CD4-positive, alpha-beta T cell treated with Interleukin-17A for 1 hour (primary cell): ENCODE measurements at regions not wholly inside any gene's neighbourhood (a gene's known extent, or its start where the extent isn't known, plus 50 kb on each side); places are given as distances from the start of the nearest gene placed in this dataset.

Source experiments
- DNase-seq: peaks from one replicate; pipeline ENCODE4 v3.0.0-alpha.2; 2020

GRCh38 chr11:131307506-131307905 lies 62.9 kb upstream of the NTM start:
- no peak for DNase-seq

DNA sequence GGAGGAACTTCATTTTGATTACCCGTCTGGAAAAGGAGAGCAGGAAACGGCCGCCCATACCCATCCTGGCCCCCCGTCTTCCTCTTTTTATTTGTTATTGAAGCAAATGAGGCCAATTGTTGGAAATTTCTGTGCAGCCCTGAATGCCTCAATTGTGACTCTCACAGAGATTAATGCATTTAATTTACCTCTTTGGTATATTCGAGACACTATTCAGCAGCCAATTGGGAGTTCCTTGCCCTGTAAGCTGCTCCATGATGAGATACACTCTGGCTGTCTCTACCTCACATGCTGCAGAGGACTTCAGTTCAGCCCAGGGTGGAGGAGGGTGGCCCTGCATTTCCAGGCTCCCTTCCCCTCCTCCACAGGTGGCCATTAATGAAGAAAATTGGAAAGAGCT lies 60.6 kb upstream of the NTM start:
- no peak for DNase-seq

DNA sequence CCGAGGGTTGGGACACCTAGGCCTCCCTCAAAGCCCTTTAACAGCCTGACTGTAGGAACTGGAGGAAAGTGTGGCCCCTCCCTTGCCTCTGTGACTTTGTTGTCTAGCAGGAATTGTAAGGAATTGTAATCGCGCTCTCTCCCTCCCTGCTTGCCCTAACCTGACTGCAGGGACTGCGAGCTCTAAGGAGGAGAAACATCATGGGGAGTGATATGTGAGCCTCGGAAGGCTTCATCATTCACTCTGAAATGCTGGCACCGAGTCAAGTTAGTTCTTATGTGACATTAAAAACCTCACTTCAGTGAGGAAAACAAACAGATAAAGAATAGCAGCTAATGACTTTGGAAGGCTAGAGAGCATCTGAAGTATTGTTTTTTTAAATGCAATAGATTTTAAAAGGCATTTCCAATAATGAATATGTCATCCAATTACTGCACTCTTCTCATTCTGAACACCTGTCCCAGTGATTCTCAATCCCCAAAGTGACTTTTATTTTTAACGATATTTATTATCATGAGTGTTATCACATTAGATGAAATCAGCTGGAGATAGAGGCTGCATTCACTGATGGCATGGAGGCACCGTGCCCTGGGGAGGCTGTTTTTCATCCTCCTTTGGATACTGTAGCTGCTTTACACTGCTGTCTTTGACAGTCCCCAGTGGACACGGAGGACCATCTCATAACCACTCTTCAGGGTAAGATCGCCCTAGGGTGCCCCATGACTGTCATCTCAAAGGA lies 58.5 kb upstream of the NTM start:
- DNase-seq: no peak
